IMR-90 (cell line): ENCODE measurements at regions not wholly inside any gene's neighbourhood (a gene's known extent, or its start where the extent isn't known, plus 50 kb on each side); places are given as distances from the start of the nearest gene placed in this dataset.

Source experiments
- ATAC-seq: fragments of 200-7000 bp; cut with Tn5 transposase; 2 replicates; pipeline ENCODE4 v1.9.1; 2020; ENCODE audit warnings: low read depth, mild to moderate bottlenecking, moderate library complexity
- BruUV-seq: library from RNA; stranded (reverse); fragments of 400-500 nt; replicated peaks from 2 replicates; lab custom pipeline; 2021; lab: Mats Ljungman, UMichigan
- CTCF ChIA-PET: fragments of 300-600 bp; formaldehyde crosslinking; extraction: SDS; loops from one replicate; lab custom pipeline; 2021; ENCODE audit warnings: antibody characterized with exemption; lab: Yijun Ruan, JAX
- POLR2A ChIA-PET: fragments of 300-600 bp; sonication (Branson Sonifier 250); formaldehyde crosslinking; loops from one replicate; lab custom pipeline; 2022; ENCODE audit warnings: antibody characterized with exemption; ENCODE audit not compliant: unreplicated experiment; lab: Charles Lee
- DNase-seq: peaks from one replicate; pipeline ENCODE4 v3.0.0; 2013
- H2AFZ ChIP-seq: replicated peaks from 2 replicates; pipeline ENCODE3; 2013; ENCODE audit warnings: low read length, mild to moderate bottlenecking; ENCODE audit not compliant: poor library complexity
- H2AK5ac ChIP-seq: 2 replicates; pipeline ENCODE4 v1.6.1; 2013; ENCODE audit warnings: low read depth, low read length, inconsistent platforms
- H2AK9ac ChIP-seq: replicated peaks from 2 replicates; pipeline ENCODE3; 2013; ENCODE audit warnings: mild to moderate bottlenecking, low read depth, low read length, moderate library complexity; ENCODE audit not compliant: poor library complexity
- H2BK120ac ChIP-seq: 2 replicates; pipeline ENCODE4 v1.6.1; 2013; ENCODE audit warnings: low read depth, low read length, inconsistent platforms
- H2BK15ac ChIP-seq: 3 replicates; pipeline ENCODE4 v1.6.1; 2013; ENCODE audit warnings: low read depth, low read length, inconsistent platforms
- H2BK20ac ChIP-seq: 2 replicates; pipeline ENCODE4 v1.6.1; 2013; ENCODE audit warnings: low read depth, mild to moderate bottlenecking, inconsistent platforms, low read length, moderate library complexity
- H2BK5ac ChIP-seq: 2 replicates; pipeline ENCODE4 v1.6.1; 2013; ENCODE audit warnings: mild to moderate bottlenecking, low read depth, low read length, inconsistent platforms; ENCODE audit not compliant: poor library complexity, severe bottlenecking
- H3K14ac ChIP-seq: replicated peaks from 2 replicates; pipeline ENCODE4 v1.6.1; 2013; ENCODE audit warnings: low read depth, low read length, inconsistent platforms
- H3K18ac ChIP-seq: 2 replicates; pipeline ENCODE4 v1.6.1; 2013; ENCODE audit warnings: low read depth, low read length, control low read depth
- H3K23ac ChIP-seq: 2 replicates; pipeline ENCODE4 v1.6.1; 2013; ENCODE audit warnings: low read depth, low read length, inconsistent platforms
- H3K27ac ChIP-seq: 2 replicates; pipeline ENCODE4 v1.5.1; 2013; ENCODE audit warnings: mild to moderate bottlenecking, control low read depth, low read length; ENCODE audit not compliant: insufficient read depth
- H3K27me3 ChIP-seq: 2 replicates; pipeline ENCODE4 v1.6.1; 2013; ENCODE audit warnings: low read length; ENCODE audit not compliant: control insufficient read depth, insufficient read depth
- H3K36me3 ChIP-seq: 2 replicates; pipeline ENCODE4 v1.6.1; 2013; ENCODE audit warnings: low read length, mixed read lengths; ENCODE audit not compliant: control insufficient read depth, insufficient read depth
- H3K4ac ChIP-seq: 2 replicates; pipeline ENCODE4 v1.6.1; 2013; ENCODE audit warnings: low read depth, low read length, inconsistent platforms
- H3K4me1 ChIP-seq: 2 replicates; pipeline ENCODE4 v1.6.1; 2013; ENCODE audit warnings: low read length, mixed read lengths; ENCODE audit not compliant: control insufficient read depth, insufficient read depth
- H3K4me2 ChIP-seq: 2 replicates; pipeline ENCODE4 v1.6.1; 2013; ENCODE audit warnings: low read depth, mild to moderate bottlenecking, control low read depth, low read length, moderate library complexity
- H3K4me3 ChIP-seq: 2 replicates; pipeline ENCODE4 v1.5.1; 2013; ENCODE audit warnings: low read depth, mild to moderate bottlenecking, control low read depth, low read length, moderate library complexity; ENCODE audit not compliant: insufficient read depth
- H3K56ac ChIP-seq: 2 replicates; pipeline ENCODE4 v1.6.1; 2013; ENCODE audit warnings: low read length, inconsistent platforms; ENCODE audit not compliant: insufficient read depth; ENCODE audit errors: extremely low read depth
- H3K79me1 ChIP-seq, 2 experiments: 2 replicates each; pipeline ENCODE4 v1.6.1; 2013; ENCODE audit warnings: low read length in 2 of 2, inconsistent platforms in 1 of 2, low read depth in 1 of 2
- H3K9ac ChIP-seq: 2 replicates; pipeline ENCODE4 v1.6.1; 2013; ENCODE audit warnings: low read depth, low read length, control low read depth
- H3K9me1 ChIP-seq: 2 replicates; pipeline ENCODE4 v1.6.1; 2013; ENCODE audit warnings: low read length, inconsistent platforms; ENCODE audit not compliant: insufficient read depth
- H3K9me3 ChIP-seq: 2 replicates; pipeline ENCODE4 v1.6.1; 2013; ENCODE audit warnings: low read length; ENCODE audit not compliant: control insufficient read depth, insufficient read depth
- H4K20me1 ChIP-seq: 2 replicates; pipeline ENCODE4 v1.6.1; 2013; ENCODE audit warnings: low read length, inconsistent platforms; ENCODE audit not compliant: insufficient read depth
- H4K5ac ChIP-seq: 2 replicates; pipeline ENCODE4 v1.6.1; 2013; ENCODE audit warnings: mild to moderate bottlenecking, low read depth, low read length, control low read depth
- H4K8ac ChIP-seq, 2 experiments: 2 replicates each; pipeline ENCODE4 v1.6.1; 2013; ENCODE audit warnings: low read depth in 2 of 2, low read length in 2 of 2, control low read depth in 1 of 2, inconsistent platforms in 1 of 2
- H4K91ac ChIP-seq: 2 replicates; pipeline ENCODE4 v1.6.1; 2013; ENCODE audit warnings: low read depth, low read length, inconsistent platforms; ENCODE audit not compliant: insufficient read depth
- CEBPB ChIP-seq: IDR thresholded peaks from 2 replicates; pipeline ENCODE4 v1.6.1; 2012; ENCODE audit warnings: low read depth, low read length, improper control_type of control experiment
- CHD1 ChIP-seq: IDR thresholded peaks from 2 replicates; pipeline ENCODE4 v1.6.1; 2012; ENCODE audit warnings: low read depth, low read length, improper control_type of control experiment
- FOS ChIP-seq: fragments of 150-350 bp; IDR thresholded peaks from 2 replicates; pipeline ENCODE4 v1.6.1; 2016; ENCODE audit warnings: low read depth, low read length
- MAFK ChIP-seq: IDR thresholded peaks from 2 replicates; pipeline ENCODE4 v1.6.1; 2012; ENCODE audit warnings: low read depth, low read length, improper control_type of control experiment
- MXI1 ChIP-seq: IDR thresholded peaks from 2 replicates; pipeline ENCODE4 v1.6.1; 2012; ENCODE audit warnings: low read depth, mild to moderate bottlenecking, low read length, moderate library complexity, borderline replicate concordance
- NFE2L2 ChIP-seq: fragments of 150-350 bp; IDR thresholded peaks from 2 replicates; pipeline ENCODE4 v1.6.1; 2016; ENCODE audit warnings: low read depth, mild to moderate bottlenecking, low read length
- RAD21 ChIP-seq: IDR thresholded peaks from 2 replicates; pipeline ENCODE4 v1.6.1; 2012; ENCODE audit warnings: low read length, improper control_type of control experiment
- RCOR1 ChIP-seq: IDR thresholded peaks from 2 replicates; pipeline ENCODE4 v1.6.1; 2012; ENCODE audit warnings: mild to moderate bottlenecking, low read length, improper control_type of control experiment; ENCODE audit not compliant: insufficient replicate concordance
- SMC3 ChIP-seq: fragments of 150-350 bp; IDR thresholded peaks from 2 replicates; pipeline ENCODE4 v1.6.1; 2016; ENCODE audit warnings: low read depth, mild to moderate bottlenecking, antibody characterized with exemption, low read length, moderate library complexity
- USF2 ChIP-seq: fragments of 150-350 bp; IDR thresholded peaks from 2 replicates; pipeline ENCODE4 v1.6.1; 2017; ENCODE audit warnings: mild to moderate bottlenecking, antibody characterized with exemption, low read length, low read depth
- WGBS, 2 experiments: methylation state at CpG; one replicate each; pipeline versions ENCODE4 v1.1.5 to v1.1.7; 2013; ENCODE audit warnings: missing lambda C conversion rate in 2 of 2; ENCODE audit not compliant: insufficient read length in 1 of 2; ENCODE audit errors: extremely low coverage in 2 of 2; 5-methylcytosine and 5-hydroxymethylcytosine counted together
- dilution Hi-C: fragments of 300-500 bp; cut with HindIII; formaldehyde crosslinking; loops from one replicate; pipeline ENCODE4 v1.14.3; 2018; ENCODE audit warnings: low sequenced_read_pairs; ENCODE audit not compliant: unreplicated experiment
- in situ Hi-C: fragments of 300-500 bp; cut with MboI; formaldehyde crosslinking; loops from 3 replicates; pipeline ENCODE4 v1.14.3; 2019; ENCODE audit warnings: low sequenced_read_pairs, inconsistent platforms, mixed read lengths
- intact Hi-C: fragments of 100-400 bp; cut with micrococcal nuclease; formaldehyde crosslinking; loops from 2 replicates; pipeline ENCODE4 v1.10.0; 2022
- TF ChIP-seq, protein P1 (sequence below): fragments of 150-350 bp; IDR thresholded peaks from 2 replicates; pipeline ENCODE4 v1.6.1; 2016; ENCODE audit warnings: low read depth, mild to moderate bottlenecking, low read length, moderate library complexity, borderline replicate concordance

GRCh38 chr21:19246018-19246417, 842.4 kb upstream of the TMPRSS15 start:
- no TSS peak for BruUV-seq

More at GRCh38 chr21:19246018-19246417, 842.4 kb upstream of the TMPRSS15 start:
- Histone ChIP-seq H2BK5ac (no peak overlapping the region), H4K8ac (no peak overlapping the region), H3K79me1 (no peaks in the 10 kb centered on the region), H2AK9ac (no peak overlapping the region), H2BK20ac (no peak overlapping the region), H3K4me2 (no peak overlapping the region), H3K9ac (no peak overlapping the region), H3K4me1 (no peaks in the 10 kb centered on the region), H4K5ac (no peak overlapping the region), H4K20me1 (no peaks in the 10 kb centered on the region), H3K23ac (no peak overlapping the region), H4K91ac (no peak overlapping the region), H2BK15ac (no peak overlapping the region), H2AK5ac (no peak overlapping the region), H3K36me3 (no peaks in the 10 kb centered on the region), H2BK120ac (no peak overlapping the region), H3K9me1 (no peaks in the 10 kb centered on the region), H3K4ac (no peak overlapping the region), H3K27me3 (no peaks in the 10 kb centered on the region), H3K14ac (no peak overlapping the region), H3K4me3 (no peak overlapping the region), H3K56ac (no peak overlapping the region), H3K18ac (no peak overlapping the region), H2AFZ (no peak overlapping the region), H3K9me3 (peaks cover 22% of the 10 kb centered on the region), H3K27ac (no peak overlapping the region)
- intact Hi-C loops (no loop called here), in situ Hi-C loops (no loop called here), dilution Hi-C loops (no loop called here)
- WGBS, 2 experiments = 67% methylated on average over 4 of the region's 20 CpGs; no CpG with 5 or more reads in 1 of the 2 experiments
- POLR2A ChIA-PET = no interaction called here
- DNase-seq (no peak), ATAC-seq (no peak)
- TF ChIP-seq MXI1 (no peak), FOS (no peak), SMC3 (no peak), RCOR1 (no peak), CEBPB (no peak), USF2 (no peak), RAD21 (no peak), MAFK (no peak), CHD1 (no peak), NFE2L2 (no peak)
- TF ChIP-seq, protein P1, sequence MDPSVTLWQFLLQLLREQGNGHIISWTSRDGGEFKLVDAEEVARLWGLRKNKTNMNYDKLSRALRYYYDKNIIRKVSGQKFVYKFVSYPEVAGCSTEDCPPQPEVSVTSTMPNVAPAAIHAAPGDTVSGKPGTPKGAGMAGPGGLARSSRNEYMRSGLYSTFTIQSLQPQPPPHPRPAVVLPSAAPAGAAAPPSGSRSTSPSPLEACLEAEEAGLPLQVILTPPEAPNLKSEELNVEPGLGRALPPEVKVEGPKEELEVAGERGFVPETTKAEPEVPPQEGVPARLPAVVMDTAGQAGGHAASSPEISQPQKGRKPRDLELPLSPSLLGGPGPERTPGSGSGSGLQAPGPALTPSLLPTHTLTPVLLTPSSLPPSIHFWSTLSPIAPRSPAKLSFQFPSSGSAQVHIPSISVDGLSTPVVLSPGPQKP = no peak
- CTCF ChIA-PET = no interaction called here
